Mucosa of descending colon (tissue), 3 donors: ENCODE measurements at regions not wholly inside any gene's neighbourhood (a gene's known extent, or its start where the extent isn't known, plus 50 kb on each side); places are given as distances from the start of the nearest gene placed in this dataset.

Experiments
- ATAC-seq: fragments of 200-7000 bp; cut with Tn5 transposase; one replicate; pipeline ENCODE4 v1.9.1; 2020; ENCODE audit warnings: mild to moderate bottlenecking, moderate library complexity
- DNase-seq, 3 donors: peaks; one replicate each; pipeline ENCODE4 v3.0.0-alpha.2; 2020
- H3K36me3 ChIP-seq: fragments of 200-600 bp; one replicate; pipeline ENCODE4 v1.8.0; 2021; ENCODE audit warnings: low read depth, mild to moderate bottlenecking
- H3K4me1 ChIP-seq: fragments of 200-600 bp; one replicate; pipeline ENCODE4 v1.8.0; 2021; ENCODE audit warnings: low read depth, mild to moderate bottlenecking
- H3K4me3 ChIP-seq: fragments of 200-600 bp; one replicate; pipeline ENCODE4 v1.8.0; 2021; ENCODE audit warnings: mild to moderate bottlenecking
- H3K9me3 ChIP-seq: fragments of 200-600 bp; one replicate; pipeline ENCODE4 v1.8.0; 2021; ENCODE audit warnings: mild to moderate bottlenecking
- intact Hi-C, 2 donors: fragments of 100-400 bp; cut with DNase I in 1 of 2; cut with micrococcal nuclease in 1 of 2; formaldehyde crosslinking; loops; one replicate each; pipeline versions ENCODE4 v1.11.0 to v1.11.1; 2022; cut with DNase I, micrococcal nuclease
- TF ChIP-seq, protein P1 (sequence below): fragments of 200-600 bp; IDR thresholded peaks from one replicate; pipeline ENCODE4 v1.8.0; 2022; ENCODE audit warnings: antibody characterized with exemption, mild to moderate bottlenecking
- donor health status: DM: no; HTN: no; CAD: no; lungs with moderate emphysema.
- donor health status: DM: no; HTN: no; CAD: no.
- donor health status: DM: no; HTN: yes; CAD: no.

DNA sequence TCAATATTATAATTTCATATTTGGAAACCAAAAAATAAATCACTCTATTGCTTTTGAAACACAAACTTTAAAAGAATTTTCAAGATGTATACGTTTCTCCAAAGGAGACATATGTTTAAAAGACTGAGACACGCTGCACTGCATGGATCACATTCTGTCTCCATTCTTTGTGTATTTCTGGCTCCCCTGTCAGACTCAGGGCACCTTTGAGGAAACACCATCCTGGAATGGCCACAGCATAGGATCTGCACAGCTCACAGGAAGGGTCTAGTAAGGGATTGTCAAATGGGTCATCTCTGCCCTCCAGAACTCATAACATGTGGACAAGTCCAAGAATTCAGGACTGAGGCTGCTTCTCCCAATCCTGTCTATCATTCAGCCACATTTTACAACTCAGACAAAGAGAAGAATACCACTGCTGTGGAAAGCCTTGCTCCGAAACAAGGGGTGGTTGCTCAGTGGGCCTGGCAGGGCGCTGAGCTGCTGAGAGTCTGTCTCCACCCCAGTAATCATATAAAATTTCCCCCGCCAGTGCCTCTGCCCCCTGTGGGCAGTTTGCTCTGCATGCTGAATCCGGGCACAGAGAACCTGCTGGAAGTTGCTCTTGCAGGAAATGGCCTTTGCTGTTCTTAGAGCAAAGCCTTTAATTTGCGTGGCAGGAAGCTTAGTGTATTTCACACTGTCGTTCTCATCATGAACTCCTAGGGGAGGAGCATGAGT is 85.3 kb upstream of the KLHL29 start:
- DNase-seq (no peak), ATAC-seq (no peak)
- intact Hi-C loops, result no loop called here
- Histone ChIP-seq H3K4me1 (no peaks in the 10 kb centered on the region), H3K9me3 (no peaks in the 10 kb centered on the region), H3K36me3 (no peaks in the 10 kb centered on the region), H3K4me3 (no peak overlapping the region)
- TF ChIP-seq, protein P1, sequence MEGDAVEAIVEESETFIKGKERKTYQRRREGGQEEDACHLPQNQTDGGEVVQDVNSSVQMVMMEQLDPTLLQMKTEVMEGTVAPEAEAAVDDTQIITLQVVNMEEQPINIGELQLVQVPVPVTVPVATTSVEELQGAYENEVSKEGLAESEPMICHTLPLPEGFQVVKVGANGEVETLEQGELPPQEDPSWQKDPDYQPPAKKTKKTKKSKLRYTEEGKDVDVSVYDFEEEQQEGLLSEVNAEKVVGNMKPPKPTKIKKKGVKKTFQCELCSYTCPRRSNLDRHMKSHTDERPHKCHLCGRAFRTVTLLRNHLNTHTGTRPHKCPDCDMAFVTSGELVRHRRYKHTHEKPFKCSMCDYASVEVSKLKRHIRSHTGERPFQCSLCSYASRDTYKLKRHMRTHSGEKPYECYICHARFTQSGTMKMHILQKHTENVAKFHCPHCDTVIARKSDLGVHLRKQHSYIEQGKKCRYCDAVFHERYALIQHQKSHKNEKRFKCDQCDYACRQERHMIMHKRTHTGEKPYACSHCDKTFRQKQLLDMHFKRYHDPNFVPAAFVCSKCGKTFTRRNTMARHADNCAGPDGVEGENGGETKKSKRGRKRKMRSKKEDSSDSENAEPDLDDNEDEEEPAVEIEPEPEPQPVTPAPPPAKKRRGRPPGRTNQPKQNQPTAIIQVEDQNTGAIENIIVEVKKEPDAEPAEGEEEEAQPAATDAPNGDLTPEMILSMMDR, result no peak

DNA sequence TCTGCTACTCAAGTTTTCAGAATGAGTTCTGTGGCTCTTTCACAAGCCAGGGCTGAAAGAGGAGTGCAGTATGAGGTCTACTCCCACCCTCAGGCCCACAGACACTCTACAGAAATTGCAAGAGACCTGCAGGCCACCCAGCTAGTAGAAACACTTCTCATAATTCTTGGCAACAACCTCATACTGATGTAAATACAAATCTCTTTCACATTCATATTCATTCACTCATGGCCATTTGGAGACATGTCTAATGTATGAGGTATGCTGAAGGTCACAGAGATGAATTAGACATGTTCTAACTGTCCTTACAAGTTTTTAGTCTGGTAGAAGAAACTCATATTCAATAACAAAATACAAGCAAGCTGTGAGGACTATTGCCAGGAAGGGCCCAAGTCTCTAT is 83.8 kb upstream of the KLHL29 start:
- TF ChIP-seq, protein P1, result no peak
- Histone ChIP-seq H3K4me1 (no peaks in the 10 kb centered on the region), H3K9me3 (no peaks in the 10 kb centered on the region), H3K4me3 (no peak overlapping the region), H3K36me3 (no peaks in the 10 kb centered on the region)
- no peak for DNase-seq
- intact Hi-C loops, result no loop called here
- no peak for ATAC-seq

DNA sequence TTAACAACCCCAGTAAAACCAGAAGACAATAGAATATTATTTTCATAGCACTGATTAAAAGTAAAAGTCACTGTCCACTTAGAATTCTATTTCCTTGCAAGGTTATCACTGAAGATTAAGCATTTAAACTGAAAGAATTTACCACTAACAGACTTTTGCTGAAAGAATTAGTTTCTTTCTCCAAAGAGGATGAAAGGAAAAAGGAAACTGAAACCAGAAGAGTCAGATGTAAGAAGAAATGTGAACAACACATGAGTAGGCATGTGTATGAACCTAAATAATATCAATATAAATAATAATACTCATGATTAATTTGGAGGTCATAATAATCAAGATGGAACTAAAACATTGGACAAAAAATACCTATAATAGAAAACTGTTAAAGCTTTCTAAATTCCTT is 82.4 kb upstream of the KLHL29 start:
- Histone ChIP-seq H3K36me3 (no peaks in the 10 kb centered on the region), H3K4me3 (no peak overlapping the region), H3K9me3 (no peaks in the 10 kb centered on the region), H3K4me1 (no peaks in the 10 kb centered on the region)
- no peak for DNase-seq
- intact Hi-C loops, result no loop called here
- TF ChIP-seq, protein P1, result no peak
- ATAC-seq, result no peak

DNA sequence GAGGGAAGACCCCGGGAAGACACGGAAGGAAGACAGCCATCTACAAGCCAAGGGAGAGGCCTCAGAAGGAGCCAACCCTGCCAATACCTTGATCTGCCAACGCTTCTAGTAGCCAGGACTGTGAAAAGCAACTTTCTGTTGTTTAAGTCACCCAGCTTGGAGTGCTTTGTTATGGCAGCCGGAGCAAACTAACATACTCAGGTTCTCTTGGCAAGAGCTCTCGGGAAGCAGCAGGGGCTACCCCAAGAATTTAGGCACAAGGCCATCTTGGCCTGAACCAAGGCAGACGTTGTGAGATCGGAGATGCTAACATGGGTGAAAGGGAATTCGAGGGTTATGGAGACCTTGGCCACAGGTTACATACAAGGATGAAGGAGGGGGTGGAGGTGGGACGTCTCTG is 78.6 kb upstream of the KLHL29 start:
- TF ChIP-seq, protein P1, result no peak
- H3K9me3 ChIP-seq, result no peaks in the 10 kb centered on the region
- intact Hi-C loops, result no loop called here
- DNase-seq, result no peak
- H3K4me1 ChIP-seq, result no peaks in the 10 kb centered on the region
- H3K4me3 ChIP-seq, result no peak overlapping the region
- ATAC-seq, result no peak
- H3K36me3 ChIP-seq, result no peaks in the 10 kb centered on the region

DNA sequence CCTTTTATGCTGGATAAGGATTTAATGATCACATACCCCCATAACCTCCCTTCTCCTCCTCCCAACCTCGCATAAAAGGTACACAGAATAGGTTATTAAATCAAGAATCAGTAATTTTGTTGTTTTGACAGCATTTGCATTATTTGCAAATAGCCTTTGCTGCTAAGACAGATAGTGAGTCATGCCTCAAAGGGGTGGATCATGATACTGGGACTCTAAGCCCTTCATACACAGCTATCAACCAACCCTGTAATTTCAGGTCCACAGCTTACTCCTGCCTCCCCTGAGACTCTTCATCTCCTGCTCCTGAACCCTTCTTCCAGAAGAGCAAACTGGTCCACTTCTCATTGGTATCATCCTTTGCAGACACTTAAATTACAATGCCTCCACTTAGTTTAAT is 73.8 kb upstream of the KLHL29 start:
- no peaks in the 10 kb centered on the region for H3K4me1 ChIP-seq
- H3K4me3 ChIP-seq, result no peak overlapping the region
- intact Hi-C loops, result no loop called here
- ATAC-seq (no peak), DNase-seq (no peak)
- no peaks in the 10 kb centered on the region for H3K9me3 ChIP-seq
- TF ChIP-seq, protein P1, result no peak
- H3K36me3 ChIP-seq, result no peaks in the 10 kb centered on the region
